KBM-7 (cell line): ENCODE measurements at regions not wholly inside any gene's neighbourhood (a gene's known extent, or its start where the extent isn't known, plus 50 kb on each side); places are given as distances from the start of the nearest gene placed in this dataset.

Source experiments
- DNase-seq: peaks from one replicate; pipeline ENCODE4 v3.0.0-alpha.2; 2015
- in situ Hi-C: fragments of 300-500 bp; cut with MboI; formaldehyde crosslinking; loops from 2 replicates; pipeline ENCODE4 v1.14.3; 2020; ENCODE audit warnings: low sequenced_read_pairs, low pct_unique_long_range_greater_than_20kb, mixed read lengths

DNA sequence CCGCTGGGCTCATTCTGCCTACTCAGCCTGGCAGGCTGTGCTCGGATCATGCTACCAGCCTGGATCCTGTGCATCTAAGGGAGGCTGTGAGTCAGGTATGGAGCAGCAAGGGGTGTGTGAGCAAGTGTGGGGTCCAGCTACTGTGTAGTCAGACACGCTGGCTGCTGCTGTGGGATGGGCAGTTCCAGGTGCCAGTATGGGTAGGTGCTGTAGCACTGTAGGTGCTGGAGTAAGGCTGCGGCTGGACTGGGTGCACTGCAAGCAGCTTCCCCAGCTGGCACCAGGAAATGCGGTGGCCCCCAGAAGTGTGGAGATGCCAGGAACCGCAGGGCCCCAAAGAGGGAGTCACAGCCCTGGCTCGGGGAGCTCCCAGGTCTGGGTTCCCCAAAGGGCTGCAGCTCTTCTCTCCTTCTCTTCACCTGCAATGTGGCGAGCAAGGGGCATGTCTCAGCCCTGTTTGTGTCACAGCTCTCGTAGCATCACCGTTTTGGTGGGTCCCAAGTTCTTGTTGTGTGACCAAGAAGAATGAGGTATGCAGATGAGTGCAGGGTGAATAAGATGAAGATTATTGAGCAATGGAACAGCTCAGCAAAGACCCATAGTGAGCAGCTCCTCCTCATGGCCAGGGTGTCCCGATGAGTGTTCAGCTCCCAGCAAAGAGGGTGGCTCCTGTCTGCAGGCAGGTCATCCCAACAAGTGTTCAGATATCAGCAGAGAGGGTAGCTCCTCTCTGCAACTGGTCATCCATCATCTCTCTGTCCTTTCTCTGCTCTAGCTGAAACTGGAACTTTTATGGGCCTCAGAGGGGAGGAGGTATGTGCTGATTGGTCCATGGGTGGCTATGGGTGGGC, 462.9 kb downstream of the TBC1D22A start:
- DNase-seq, result no peak
- in situ Hi-C loops, result no loop called here
